Lower lobe of right lung (tissue), 2 donors: ENCODE measurements at regions not wholly inside any gene's neighbourhood (a gene's known extent, or its start where the extent isn't known, plus 50 kb on each side); places are given as distances from the start of the nearest gene placed in this dataset.

ENCODE experiments used
- ATAC-seq, 2 donors: fragments of 200-7000 bp; cut with Tn5 transposase; one replicate each; pipeline ENCODE4 v1.9.1; 2020 to 2022; ENCODE audit warnings: mild to moderate bottlenecking in 2 of 2, moderate library complexity in 2 of 2
- DNase-seq: peaks from one replicate; pipeline ENCODE4 v3.0.0-alpha.2; 2020
- H3K27ac ChIP-seq: fragments of 200-600 bp; one replicate; pipeline ENCODE4 v1.8.0; 2022
- H3K27me3 ChIP-seq: fragments of 200-600 bp; one replicate; pipeline ENCODE4 v1.8.0; 2022; ENCODE audit warnings: low read depth
- H3K36me3 ChIP-seq: fragments of 200-600 bp; one replicate; pipeline ENCODE4 v1.8.0; 2022; ENCODE audit warnings: mild to moderate bottlenecking
- H3K4me1 ChIP-seq: fragments of 200-600 bp; one replicate; pipeline ENCODE4 v1.8.0; 2022
- H3K4me3 ChIP-seq: fragments of 200-600 bp; one replicate; pipeline ENCODE4 v1.8.0; 2022; ENCODE audit warnings: mild to moderate bottlenecking
- H3K9me3 ChIP-seq: fragments of 200-600 bp; one replicate; pipeline ENCODE4 v1.8.0; 2022
- intact Hi-C: fragments of 100-400 bp; cut with DNase I; formaldehyde crosslinking; loops from one replicate; pipeline ENCODE4 v1.11.0; 2022
- TF ChIP-seq, protein P1 (sequence below): fragments of 200-600 bp; IDR thresholded peaks from one replicate; pipeline ENCODE4 v1.8.0; 2022; ENCODE audit warnings: antibody characterized with exemption, mild to moderate bottlenecking
- donor health status: DM: no; HTN: yes; CAD: no; lungs with severe emphysema.

- DNase-seq: no peak
- H3K36me3 ChIP-seq: no peaks in the 10 kb centered on the region
- no peaks in the 10 kb centered on the region for H3K9me3 ChIP-seq
- no peak for ATAC-seq
- H3K27ac ChIP-seq: no peak overlapping the region
- no peaks in the 10 kb centered on the region for H3K4me1 ChIP-seq
- no peaks in the 10 kb centered on the region for H3K27me3 ChIP-seq
- intact Hi-C loops: no loop called here
- TF ChIP-seq, protein P1, sequence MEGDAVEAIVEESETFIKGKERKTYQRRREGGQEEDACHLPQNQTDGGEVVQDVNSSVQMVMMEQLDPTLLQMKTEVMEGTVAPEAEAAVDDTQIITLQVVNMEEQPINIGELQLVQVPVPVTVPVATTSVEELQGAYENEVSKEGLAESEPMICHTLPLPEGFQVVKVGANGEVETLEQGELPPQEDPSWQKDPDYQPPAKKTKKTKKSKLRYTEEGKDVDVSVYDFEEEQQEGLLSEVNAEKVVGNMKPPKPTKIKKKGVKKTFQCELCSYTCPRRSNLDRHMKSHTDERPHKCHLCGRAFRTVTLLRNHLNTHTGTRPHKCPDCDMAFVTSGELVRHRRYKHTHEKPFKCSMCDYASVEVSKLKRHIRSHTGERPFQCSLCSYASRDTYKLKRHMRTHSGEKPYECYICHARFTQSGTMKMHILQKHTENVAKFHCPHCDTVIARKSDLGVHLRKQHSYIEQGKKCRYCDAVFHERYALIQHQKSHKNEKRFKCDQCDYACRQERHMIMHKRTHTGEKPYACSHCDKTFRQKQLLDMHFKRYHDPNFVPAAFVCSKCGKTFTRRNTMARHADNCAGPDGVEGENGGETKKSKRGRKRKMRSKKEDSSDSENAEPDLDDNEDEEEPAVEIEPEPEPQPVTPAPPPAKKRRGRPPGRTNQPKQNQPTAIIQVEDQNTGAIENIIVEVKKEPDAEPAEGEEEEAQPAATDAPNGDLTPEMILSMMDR: no peak
- no peak overlapping the region for H3K4me3 ChIP-seq
Observed at GRCh38 chr6:23524548-23524947, 601.5 kb upstream of the NRSN1 start.

- ATAC-seq (no peak), DNase-seq (no peak)
- intact Hi-C loops: no loop called here
- Histone ChIP-seq H3K4me3 (no peak overlapping the region), H3K9me3 (no peaks in the 10 kb centered on the region), H3K27me3 (no peaks in the 10 kb centered on the region), H3K4me1 (no peaks in the 10 kb centered on the region), H3K27ac (no peak overlapping the region), H3K36me3 (no peaks in the 10 kb centered on the region)
- TF ChIP-seq, protein P1: no peak
Observed at GRCh38 chr6:23526526-23526925, 599.5 kb upstream of the NRSN1 start.

DNA sequence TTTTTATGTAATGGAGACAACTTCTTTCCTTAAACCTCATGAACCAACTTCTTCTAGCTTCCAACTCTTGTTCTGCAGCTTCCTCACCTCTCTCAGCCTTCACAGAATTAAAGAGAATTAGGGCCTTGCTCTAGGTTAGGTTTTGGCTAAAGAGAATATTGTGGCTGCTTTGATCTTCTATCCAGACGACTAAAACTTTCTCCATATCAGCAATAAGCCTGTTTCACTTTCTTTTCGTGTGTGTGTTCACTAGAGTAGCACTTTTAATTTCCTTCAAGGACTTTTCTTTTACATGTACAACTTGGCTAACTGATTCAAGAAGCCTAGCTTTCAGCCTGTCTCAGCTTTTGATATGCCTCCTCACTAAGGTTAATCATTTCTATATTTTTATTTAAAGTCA, 596.1 kb upstream of the NRSN1 start:
- no peak for ATAC-seq

GRCh38 chr6:23531666-23532065, 594.3 kb upstream of the NRSN1 start:
- intact Hi-C loops: no loop called here
- Histone ChIP-seq H3K36me3 (no peaks in the 10 kb centered on the region), H3K27ac (no peak overlapping the region), H3K9me3 (no peaks in the 10 kb centered on the region), H3K27me3 (no peaks in the 10 kb centered on the region), H3K4me1 (no peaks in the 10 kb centered on the region), H3K4me3 (no peak overlapping the region)
- TF ChIP-seq, protein P1: no peak
- DNase-seq: no peak
- ATAC-seq: no peak

More for the DNA sequence above, 596.1 kb upstream of the NRSN1 start:
- no peaks in the 10 kb centered on the region for H3K9me3 ChIP-seq
- H3K36me3 ChIP-seq: no peaks in the 10 kb centered on the region
- H3K4me3 ChIP-seq: no peak overlapping the region
- DNase-seq: no peak
- intact Hi-C loops: no loop called here
- TF ChIP-seq, protein P1: no peak
- H3K27me3 ChIP-seq: no peaks in the 10 kb centered on the region
- H3K27ac ChIP-seq: no peak overlapping the region
- H3K4me1 ChIP-seq: no peaks in the 10 kb centered on the region

GRCh38 chr6:23532227-23532626, 593.8 kb upstream of the NRSN1 start:
- DNase-seq (no peak), ATAC-seq (no peak)
- H3K36me3 ChIP-seq: no peaks in the 10 kb centered on the region
- no peaks in the 10 kb centered on the region for H3K4me1 ChIP-seq
- no peaks in the 10 kb centered on the region for H3K27me3 ChIP-seq
- no peaks in the 10 kb centered on the region for H3K9me3 ChIP-seq
- no peak overlapping the region for H3K27ac ChIP-seq
- TF ChIP-seq, protein P1: no peak
- intact Hi-C loops: no loop called here
- no peak overlapping the region for H3K4me3 ChIP-seq

DNA sequence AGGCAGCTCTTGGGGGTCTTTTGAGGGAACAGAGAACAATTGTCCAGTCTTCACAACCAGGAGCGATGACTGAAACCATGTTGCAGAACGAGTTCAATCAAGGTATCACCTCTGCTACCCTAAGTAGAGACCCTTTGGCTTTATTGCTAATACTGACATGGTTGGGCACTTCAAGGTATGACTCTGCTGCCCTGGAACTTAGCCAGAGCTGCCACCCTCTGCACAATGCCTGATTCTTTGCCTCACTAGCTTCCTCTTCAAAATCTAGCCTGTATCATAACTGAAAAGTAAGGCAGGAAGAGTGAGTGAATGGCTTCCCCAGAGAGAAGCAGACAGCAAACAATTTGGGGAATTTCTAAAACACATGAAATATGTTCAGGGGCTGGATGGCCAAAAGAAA, 592.7 kb upstream of the NRSN1 start:
- TF ChIP-seq, protein P1: no peak
- Histone ChIP-seq H3K36me3 (no peaks in the 10 kb centered on the region), H3K27ac (no peak overlapping the region), H3K4me1 (no peaks in the 10 kb centered on the region), H3K4me3 (no peak overlapping the region), H3K27me3 (no peaks in the 10 kb centered on the region), H3K9me3 (no peaks in the 10 kb centered on the region)
- DNase-seq: no peak
- intact Hi-C loops: no loop called here
- no peak for ATAC-seq
